Peyer's patch (tissue), 4 donors: ENCODE measurements at regions not wholly inside any gene's neighbourhood (a gene's known extent, or its start where the extent isn't known, plus 50 kb on each side); places are given as distances from the start of the nearest gene placed in this dataset.

Experiments
- DNase-seq, 3 donors: peaks; one replicate each; pipeline ENCODE4 v3.0.0-alpha.2; 2017 to 2019
- H3K27ac ChIP-seq, 4 donors: fragments of 200-600 bp; sonication (generic); one replicate each; pipeline ENCODE4 v1.5.1; 2016 to 2019
- H3K27me3 ChIP-seq, 2 donors: fragments of 200-600 bp; sonication (generic); one replicate each; pipeline ENCODE4 v1.5.1; 2019
- H3K36me3 ChIP-seq, 3 donors: fragments of 200-600 bp; sonication (generic); one replicate each; pipeline ENCODE4 v1.5.1; 2016 to 2019
- H3K4me1 ChIP-seq, 4 donors: fragments of 200-600 bp; sonication (generic); one replicate each; pipeline ENCODE4 v1.5.1; 2016 to 2019
- H3K4me3 ChIP-seq, 4 donors: fragments of 200-600 bp; sonication (generic); 1 replicate in 3 of 4; 2 replicates in 1 of 4; pipeline ENCODE4 v1.5.1; 2016 to 2019; ENCODE audit warnings: mild to moderate bottlenecking in 1 of 4
- H3K9me3 ChIP-seq, 4 donors: fragments of 200-600 bp; sonication (generic); one replicate each; pipeline ENCODE4 v1.5.1; 2016 to 2019; ENCODE audit warnings: mild to moderate bottlenecking in 1 of 4
- POLR2A ChIP-seq, 2 donors: fragments of 450-650 bp; IDR thresholded peaks; one replicate each; pipeline ENCODE4 v1.5.1; 2017; ENCODE audit warnings: antibody characterized with exemption in 2 of 2, mild to moderate bottlenecking in 2 of 2, moderate library complexity in 2 of 2
- TF ChIP-seq, protein P1 (sequence below), 6 experiments: fragments of 450-650 bp in 4 of 6; fragments of 200-600 bp in 2 of 6; sonication (generic) in 1 of 6; IDR thresholded peaks; one replicate each; pipeline ENCODE4 v1.5.1; 2017 to 2019; ENCODE audit warnings: antibody characterized with exemption in 6 of 6, mild to moderate bottlenecking in 3 of 6, moderate library complexity in 1 of 6

DNA sequence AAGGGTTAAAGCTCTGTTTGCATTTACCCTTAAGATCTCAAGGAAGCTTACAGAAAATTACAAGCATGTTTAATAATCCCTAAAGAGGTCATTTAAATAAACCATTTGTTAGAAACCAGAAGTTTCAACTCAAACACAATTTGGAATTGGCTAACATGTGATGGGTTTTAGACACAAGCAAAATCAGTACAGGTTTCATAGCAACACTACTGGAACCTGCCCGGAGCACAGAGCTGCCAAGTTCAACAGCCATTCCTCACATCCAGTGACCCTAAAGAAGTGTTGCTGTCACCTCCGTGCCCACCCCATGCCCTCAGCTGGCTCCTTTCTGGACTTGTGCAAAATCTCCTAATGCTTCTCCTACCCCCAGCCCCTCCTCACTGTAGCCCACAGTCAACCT, 338.8 kb upstream of the AUTS2 start:
- Histone ChIP-seq H3K4me1 (no peaks in the 10 kb centered on the region), H3K36me3 (no peaks in the 10 kb centered on the region), H3K4me3 (no peak overlapping the region), H3K27me3 (no peaks in the 10 kb centered on the region), H3K27ac (no peak overlapping the region), H3K9me3 (no peaks in the 10 kb centered on the region)
- DNase-seq = no peak
- TF ChIP-seq, protein P1, sequence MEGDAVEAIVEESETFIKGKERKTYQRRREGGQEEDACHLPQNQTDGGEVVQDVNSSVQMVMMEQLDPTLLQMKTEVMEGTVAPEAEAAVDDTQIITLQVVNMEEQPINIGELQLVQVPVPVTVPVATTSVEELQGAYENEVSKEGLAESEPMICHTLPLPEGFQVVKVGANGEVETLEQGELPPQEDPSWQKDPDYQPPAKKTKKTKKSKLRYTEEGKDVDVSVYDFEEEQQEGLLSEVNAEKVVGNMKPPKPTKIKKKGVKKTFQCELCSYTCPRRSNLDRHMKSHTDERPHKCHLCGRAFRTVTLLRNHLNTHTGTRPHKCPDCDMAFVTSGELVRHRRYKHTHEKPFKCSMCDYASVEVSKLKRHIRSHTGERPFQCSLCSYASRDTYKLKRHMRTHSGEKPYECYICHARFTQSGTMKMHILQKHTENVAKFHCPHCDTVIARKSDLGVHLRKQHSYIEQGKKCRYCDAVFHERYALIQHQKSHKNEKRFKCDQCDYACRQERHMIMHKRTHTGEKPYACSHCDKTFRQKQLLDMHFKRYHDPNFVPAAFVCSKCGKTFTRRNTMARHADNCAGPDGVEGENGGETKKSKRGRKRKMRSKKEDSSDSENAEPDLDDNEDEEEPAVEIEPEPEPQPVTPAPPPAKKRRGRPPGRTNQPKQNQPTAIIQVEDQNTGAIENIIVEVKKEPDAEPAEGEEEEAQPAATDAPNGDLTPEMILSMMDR (IDR thresholded peaks at IDR 0.05) = no peak
- TF ChIP-seq POLR2A (IDR thresholded peaks at IDR 0.05) = no peak

DNA sequence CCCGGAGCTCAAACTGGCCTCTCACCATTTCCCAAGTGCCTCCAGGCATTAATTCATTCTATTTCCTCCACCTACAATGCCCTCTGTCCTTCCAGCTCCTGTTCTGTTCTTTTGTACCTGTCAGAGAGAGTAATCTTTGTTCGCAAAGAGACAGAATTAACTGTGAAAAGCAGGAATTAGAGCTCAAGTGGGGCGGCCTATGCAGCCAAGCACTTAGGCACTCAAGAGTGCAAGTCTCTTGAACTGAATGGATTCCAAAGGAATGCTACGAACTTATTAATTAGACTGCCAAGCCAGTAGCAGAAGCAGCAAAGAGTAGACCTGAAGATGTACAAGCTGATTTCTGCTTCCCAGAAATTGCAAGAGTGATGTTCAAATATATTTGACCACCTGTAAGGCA, 338.3 kb upstream of the AUTS2 start:
- DNase-seq = no peak
- H3K4me3 ChIP-seq = no peak overlapping the region
- no peak overlapping the region for H3K27ac ChIP-seq
- no peaks in the 10 kb centered on the region for H3K27me3 ChIP-seq
- no peaks in the 10 kb centered on the region for H3K36me3 ChIP-seq
- no peaks in the 10 kb centered on the region for H3K9me3 ChIP-seq
- H3K4me1 ChIP-seq = no peaks in the 10 kb centered on the region
- TF ChIP-seq, protein P1 (IDR thresholded peaks at IDR 0.05) = no peak
- no peak for TF ChIP-seq POLR2A (IDR thresholded peaks at IDR 0.05)

DNA sequence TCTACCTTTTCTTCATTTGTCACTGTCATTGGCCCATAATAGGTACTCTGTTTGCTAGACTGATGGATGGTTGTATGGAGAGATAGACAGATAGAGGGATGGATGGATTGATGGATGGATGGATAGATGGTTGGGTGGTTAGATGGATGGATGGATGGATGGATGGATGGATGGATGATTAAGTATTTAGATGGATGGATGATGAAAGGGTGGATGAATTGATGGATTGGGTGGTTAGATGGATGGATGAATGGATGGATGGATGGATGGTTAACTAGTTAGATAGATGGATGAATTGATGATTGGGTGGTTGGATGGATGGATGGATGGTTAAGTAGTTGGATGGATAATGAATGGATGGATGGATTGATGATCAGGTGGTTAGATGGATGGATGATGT, 334.7 kb upstream of the AUTS2 start:
- no peak for DNase-seq
- H3K9me3 ChIP-seq = no peaks in the 10 kb centered on the region
- TF ChIP-seq, protein P1 (IDR thresholded peaks at IDR 0.05) = no peak
- no peak for TF ChIP-seq POLR2A (IDR thresholded peaks at IDR 0.05)

GRCh38 chr7:69269806-69270205, 328.5 kb upstream of the AUTS2 start:
- no peaks in the 10 kb centered on the region for H3K27me3 ChIP-seq
- H3K27ac ChIP-seq = no peak overlapping the region
- no peaks in the 10 kb centered on the region for H3K36me3 ChIP-seq
- no peak for DNase-seq
- TF ChIP-seq, protein P1 (IDR thresholded peaks at IDR 0.05) = no peak
- TF ChIP-seq POLR2A (IDR thresholded peaks at IDR 0.05) = no peak
- no peaks in the 10 kb centered on the region for H3K9me3 ChIP-seq
- H3K4me3 ChIP-seq = no peak overlapping the region
- no peaks in the 10 kb centered on the region for H3K4me1 ChIP-seq

More for the DNA sequence above, 334.7 kb upstream of the AUTS2 start:
- Histone ChIP-seq H3K4me1 (no peaks in the 10 kb centered on the region), H3K27me3 (no peaks in the 10 kb centered on the region), H3K4me3 (no peak overlapping the region), H3K27ac (no peak overlapping the region), H3K36me3 (no peaks in the 10 kb centered on the region)

DNA sequence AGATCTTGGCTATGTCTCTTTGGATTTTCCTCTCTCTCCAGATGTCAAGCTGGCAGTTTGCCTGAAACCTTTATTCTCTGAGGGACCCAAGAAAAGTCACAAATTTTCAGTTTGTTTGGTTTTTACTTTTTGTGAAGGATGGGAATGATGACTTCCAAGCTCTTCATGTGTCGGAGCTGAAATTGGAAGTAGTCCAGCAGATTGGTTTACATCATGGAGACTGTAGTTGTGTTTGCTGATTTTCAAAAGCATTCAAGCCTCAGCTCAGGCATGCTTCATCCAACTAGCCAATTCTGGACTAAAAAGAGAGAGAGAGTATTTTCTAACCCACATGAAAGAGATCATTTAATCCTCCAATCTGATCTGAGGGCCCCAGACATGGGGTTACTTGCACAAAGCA, 326.2 kb upstream of the AUTS2 start:
- H3K4me1 ChIP-seq = no peaks in the 10 kb centered on the region
- no peaks in the 10 kb centered on the region for H3K27me3 ChIP-seq
- no peaks in the 10 kb centered on the region for H3K36me3 ChIP-seq
- H3K4me3 ChIP-seq = no peak overlapping the region
- DNase-seq = no peak
- no peak overlapping the region for H3K27ac ChIP-seq
- TF ChIP-seq, protein P1 (IDR thresholded peaks at IDR 0.05) = no peak
- TF ChIP-seq POLR2A (IDR thresholded peaks at IDR 0.05) = no peak
- H3K9me3 ChIP-seq = no peaks in the 10 kb centered on the region
